SK-N-SH (cell line): ENCODE measurements at regions not wholly inside any gene's neighbourhood (a gene's known extent, or its start where the extent isn't known, plus 50 kb on each side); places are given as distances from the start of the nearest gene placed in this dataset.

ENCODE experiments used
- CTCF ChIA-PET: fragments of 300-600, 350-600 bp; formaldehyde crosslinking; extraction: SDS; loops from one replicate; lab custom pipeline; 2021; lab: Yijun Ruan, JAX
- POLR2A ChIA-PET: fragments of 350-600 bp; sonication (Branson Sonifier 250); formaldehyde crosslinking; extraction: SDS; loops from one replicate; lab custom pipeline; 2020; ENCODE audit warnings: antibody characterized with exemption, inconsistent platforms; lab: Yijun Ruan, JAX
- DNase-seq: peaks from one replicate; pipeline ENCODE4 v3.0.0; 2012
- H2AFZ ChIP-seq: fragments of 200-600 bp; sonication (generic); 2 replicates; pipeline ENCODE4 v1.8.1; 2016; ENCODE audit warnings: antibody characterized with exemption, mild to moderate bottlenecking, low read depth
- H3F3A ChIP-seq: fragments of 200-600 bp; sonication (generic); replicated peaks from 2 replicates; pipeline ENCODE3; 2016; ENCODE audit warnings: antibody characterized with exemption, mild to moderate bottlenecking; ENCODE audit not compliant: insufficient read depth
- H3K27ac ChIP-seq, 2 experiments: fragments of 200-500 bp in 1 of 2; fragments of 200-600 bp in 1 of 2; sonication (Bioruptor generic) in 1 of 2; sonication (generic), shearing (Covaris generic) in 1 of 2; 2 replicates each; pipeline versions ENCODE4 v1.5.1 to v1.6.1; 2014 to 2016; ENCODE audit warnings: low read depth in 2 of 2, inconsistent platforms in 1 of 2, low read length in 1 of 2, mild to moderate bottlenecking in 1 of 2, mixed read lengths in 1 of 2
- H3K27me3 ChIP-seq: fragments of 200-600 bp; sonication (generic), shearing (Covaris generic); 2 replicates; pipeline ENCODE4 v1.6.1; 2016; ENCODE audit warnings: mixed run types; ENCODE audit not compliant: insufficient read depth
- H3K36me3 ChIP-seq, 2 experiments: fragments of 200-500 bp in 1 of 2; fragments of 200-600 bp in 1 of 2; sonication (Bioruptor generic) in 1 of 2; sonication (generic) in 1 of 2; replicated peaks in 1 of 2; 2 replicates each; pipeline versions ENCODE3 to v1.5.1; 2014 to 2016; ENCODE audit warnings: low read length in 1 of 2, mild to moderate bottlenecking in 1 of 2; ENCODE audit not compliant: insufficient read depth in 2 of 2, control insufficient read depth in 1 of 2
- H3K4me1 ChIP-seq, 2 experiments: fragments of 200-500 bp in 1 of 2; fragments of 200-600 bp in 1 of 2; sonication (Bioruptor generic) in 1 of 2; sonication (generic), shearing (Covaris generic) in 1 of 2; 2 replicates each; pipeline versions ENCODE4 v1.5.1 to v1.6.1; 2014 to 2016; ENCODE audit warnings: low read depth in 1 of 2, low read length in 1 of 2, mixed run types in 1 of 2; ENCODE audit not compliant: insufficient read depth in 2 of 2, control insufficient read depth in 1 of 2
- H3K4me2 ChIP-seq: fragments of 200-600 bp; sonication (generic), shearing (Covaris generic); 2 replicates; pipeline ENCODE4 v1.6.1; 2017; ENCODE audit warnings: mixed run types
- H3K4me3 ChIP-seq, 2 experiments: fragments of 200-500 bp in 1 of 2; fragments of 200-600 bp in 1 of 2; sonication (Bioruptor generic) in 1 of 2; sonication (generic), shearing (Covaris generic) in 1 of 2; 2 replicates each; pipeline versions ENCODE4 v1.5.1 to v1.8.1; 2014 to 2016; ENCODE audit warnings: low read depth in 2 of 2, inconsistent platforms in 1 of 2, low read length in 1 of 2, mild to moderate bottlenecking in 1 of 2, mixed read lengths in 1 of 2, moderate library complexity in 1 of 2
- H3K79me2 ChIP-seq: fragments of 200-600 bp; sonication (generic); 2 replicates; pipeline ENCODE4 v1.8.1; 2017; ENCODE audit warnings: mild to moderate bottlenecking; ENCODE audit not compliant: insufficient read depth
- H3K9ac ChIP-seq: fragments of 200-600 bp; sonication (generic); 2 replicates; pipeline ENCODE4 v1.6.1; 2017; ENCODE audit warnings: mixed run types
- H3K9me2 ChIP-seq: fragments of 200-600 bp; sonication (generic); 2 replicates; pipeline ENCODE4 v1.6.1; 2017; ENCODE audit warnings: mixed run types
- H3K9me3 ChIP-seq: fragments of 200-600 bp; sonication (generic); 2 replicates; pipeline ENCODE4 v1.6.1; 2017; ENCODE audit warnings: mixed run types, mild to moderate bottlenecking, moderate library complexity
- H4K20me1 ChIP-seq: fragments of 200-600 bp; sonication (generic); 2 replicates; pipeline ENCODE4 v1.6.1; 2017; ENCODE audit warnings: mild to moderate bottlenecking, mixed run types; ENCODE audit not compliant: insufficient read depth
- FOSL2 ChIP-seq: IDR thresholded peaks from 2 replicates; pipeline ENCODE4 v1.4.0; 2012; ENCODE audit warnings: low read depth, mild to moderate bottlenecking, moderate library complexity, borderline replicate concordance
- FOXM1 ChIP-seq: IDR thresholded peaks from 2 replicates; pipeline ENCODE4 v1.4.0; 2012; ENCODE audit warnings: low read depth, mild to moderate bottlenecking
- GABPA ChIP-seq: IDR thresholded peaks from 2 replicates; pipeline ENCODE4 v1.4.0; 2012; ENCODE audit warnings: low read depth, mild to moderate bottlenecking
- GATA2 ChIP-seq: sonication (generic); formaldehyde crosslinking; IDR thresholded peaks from 2 replicates; pipeline ENCODE4 v1.5.0; 2020; ENCODE audit warnings: mild to moderate bottlenecking, missing genetic modification reagents
- NFIC ChIP-seq: IDR thresholded peaks from 2 replicates; pipeline ENCODE4 v1.4.0; 2012; ENCODE audit warnings: borderline replicate concordance
- POLR2AphosphoS5 ChIP-seq: IDR thresholded peaks from 2 replicates; pipeline ENCODE4 v1.6.1; 2012; ENCODE audit warnings: low read depth, low read length
- RCOR1 ChIP-seq: fragments of 150-350 bp; IDR thresholded peaks from 2 replicates; pipeline ENCODE4 v1.6.1; 2017; ENCODE audit warnings: antibody characterized with exemption, low read length
- RXRA ChIP-seq: IDR thresholded peaks from 2 replicates; pipeline ENCODE4 v1.4.0; 2012; ENCODE audit warnings: low read depth, mild to moderate bottlenecking, borderline replicate concordance
- SMC3 ChIP-seq: IDR thresholded peaks from 2 replicates; pipeline ENCODE4 v1.6.1; 2012; ENCODE audit warnings: low read depth, low read length, improper control_type of control experiment
- USF1 ChIP-seq: IDR thresholded peaks from 2 replicates; pipeline ENCODE4 v1.4.0; 2012; ENCODE audit warnings: low read depth, borderline replicate concordance
- ZBTB33 ChIP-seq: IDR thresholded peaks from 2 replicates; pipeline ENCODE4 v1.4.0; 2012; ENCODE audit warnings: low read depth, borderline replicate concordance
- WGBS: methylation state at CpG from one replicate; pipeline ENCODE4 v1.1.6; 2017; ENCODE audit warnings: low lambda C conversion rate; 5-methylcytosine and 5-hydroxymethylcytosine counted together
- TF ChIP-seq, protein P1 (sequence below): fragments of 150-350 bp; IDR thresholded peaks from 2 replicates; pipeline ENCODE4 v1.6.1; 2016; ENCODE audit warnings: mild to moderate bottlenecking, low read depth, low read length
- TF ChIP-seq, protein P2 (sequence below): IDR thresholded peaks from 2 replicates; pipeline ENCODE4; 2012
- TF ChIP-seq, protein P3 (sequence below): fragments of 200-600 bp; sonication (generic); IDR thresholded peaks from 2 replicates; pipeline ENCODE4 v1.6.1; 2017; ENCODE audit warnings: antibody characterized with exemption, mild to moderate bottlenecking, moderate library complexity
- TF ChIP-seq, protein P4 (sequence below): fragments of 150-350 bp; IDR thresholded peaks from 2 replicates; pipeline ENCODE4 v1.6.1; 2017; ENCODE audit warnings: antibody characterized with exemption, low read length, low read depth, borderline replicate concordance

- no peaks in the 10 kb centered on the region for H3K9me2 ChIP-seq
- H3K9ac ChIP-seq = no peak overlapping the region
- ChIA-PET POLR2A (no interaction called here), CTCF (interaction anchor here (1.1 to 2.1 kb wide), 3 partner anchors 12 to 20 kb away, joined by 3 to 8 read pairs (median 3); no protein-coding TSS in a partner anchor)
- no peak overlapping the region for H3K4me2 ChIP-seq
- no peak for DNase-seq
- no peaks in the 10 kb centered on the region for H3K9me3 ChIP-seq
- H2AFZ ChIP-seq = no peak overlapping the region
- peaks cover 0 to 2% of the 10 kb centered on the region in 2 experiments; a peak in 1 of 4 replicates for H3K4me1 ChIP-seq
- H3F3A ChIP-seq = no peaks in the 10 kb centered on the region
- H4K20me1 ChIP-seq = no peaks in the 10 kb centered on the region
- no peak overlapping the region for H3K4me3 ChIP-seq
- no peaks in the 10 kb centered on the region for H3K36me3 ChIP-seq
- H3K79me2 ChIP-seq = no peaks in the 10 kb centered on the region
- no peaks in the 10 kb centered on the region for H3K27me3 ChIP-seq
- no peak overlapping the region for H3K27ac ChIP-seq
- WGBS = 62% methylated on average over 3 of the region's 3 CpGs
- TF ChIP-seq POLR2AphosphoS5 (no peak), FOSL2 (no peak), RXRA (no peak), GATA2 (CRISPR knock-in tag) (no peak), ZBTB33 (no peak)
- TF ChIP-seq, protein P1, sequence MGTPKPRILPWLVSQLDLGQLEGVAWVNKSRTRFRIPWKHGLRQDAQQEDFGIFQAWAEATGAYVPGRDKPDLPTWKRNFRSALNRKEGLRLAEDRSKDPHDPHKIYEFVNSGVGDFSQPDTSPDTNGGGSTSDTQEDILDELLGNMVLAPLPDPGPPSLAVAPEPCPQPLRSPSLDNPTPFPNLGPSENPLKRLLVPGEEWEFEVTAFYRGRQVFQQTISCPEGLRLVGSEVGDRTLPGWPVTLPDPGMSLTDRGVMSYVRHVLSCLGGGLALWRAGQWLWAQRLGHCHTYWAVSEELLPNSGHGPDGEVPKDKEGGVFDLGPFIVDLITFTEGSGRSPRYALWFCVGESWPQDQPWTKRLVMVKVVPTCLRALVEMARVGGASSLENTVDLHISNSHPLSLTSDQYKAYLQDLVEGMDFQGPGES = no peak
Measured at GRCh38 chr18:25843791-25844190, 246.6 kb downstream of the SS18 start.

DNA sequence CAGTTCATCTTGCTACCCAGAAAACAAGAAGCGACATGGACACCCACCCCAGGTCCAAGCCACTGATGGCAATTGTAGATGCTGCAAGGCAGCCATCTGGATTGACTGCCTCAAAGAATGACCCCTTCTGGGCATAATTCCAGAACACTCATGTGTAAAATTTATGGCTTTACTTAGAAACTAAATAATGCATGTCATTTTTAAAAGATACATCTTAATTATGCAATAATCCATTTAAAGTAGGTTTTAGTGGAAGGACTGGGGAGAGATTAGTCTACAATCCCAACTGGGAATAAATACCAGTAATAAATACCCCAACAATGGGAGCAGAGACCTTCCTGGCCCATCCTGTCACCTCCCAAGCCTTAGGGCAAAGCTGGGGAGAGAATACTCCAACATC lies 247.7 kb downstream of the SS18 start:
- Histone ChIP-seq H3K27me3 (no peaks in the 10 kb centered on the region), H3K4me3 (no peak overlapping the region), H3K79me2 (no peaks in the 10 kb centered on the region), H3K9me3 (no peaks in the 10 kb centered on the region), H3K9ac (no peak overlapping the region), H3K36me3 (no peaks in the 10 kb centered on the region), H4K20me1 (no peaks in the 10 kb centered on the region), H3K4me2 (no peak overlapping the region), H3K27ac (no peak overlapping the region), H3F3A (no peaks in the 10 kb centered on the region), H3K4me1 (peaks cover 0 to 2% of the 10 kb centered on the region in 2 experiments; a peak in 1 of 4 replicates), H3K9me2 (no peaks in the 10 kb centered on the region), H2AFZ (no peak overlapping the region)
- 0% methylated on average over 1 of the region's 1 CpG for WGBS
- ChIA-PET POLR2A (no interaction called here), CTCF (interaction anchor here (2.1 kb wide), 1 partner anchor 11 kb away, joined by 8 read pairs; no protein-coding TSS in a partner anchor)
- no peak for DNase-seq
- no peak for TF ChIP-seq GABPA
- TF ChIP-seq RCOR1 = no peak
- TF ChIP-seq, protein P2, sequence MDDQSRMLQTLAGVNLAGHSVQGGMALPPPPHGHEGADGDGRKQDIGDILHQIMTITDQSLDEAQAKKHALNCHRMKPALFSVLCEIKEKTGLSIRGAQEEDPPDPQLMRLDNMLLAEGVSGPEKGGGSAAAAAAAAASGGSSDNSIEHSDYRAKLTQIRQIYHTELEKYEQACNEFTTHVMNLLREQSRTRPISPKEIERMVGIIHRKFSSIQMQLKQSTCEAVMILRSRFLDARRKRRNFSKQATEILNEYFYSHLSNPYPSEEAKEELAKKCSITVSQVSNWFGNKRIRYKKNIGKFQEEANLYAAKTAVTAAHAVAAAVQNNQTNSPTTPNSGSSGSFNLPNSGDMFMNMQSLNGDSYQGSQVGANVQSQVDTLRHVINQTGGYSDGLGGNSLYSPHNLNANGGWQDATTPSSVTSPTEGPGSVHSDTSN = no peak
- no peak for TF ChIP-seq USF1
- no peak for TF ChIP-seq SMC3
- TF ChIP-seq, protein P3, sequence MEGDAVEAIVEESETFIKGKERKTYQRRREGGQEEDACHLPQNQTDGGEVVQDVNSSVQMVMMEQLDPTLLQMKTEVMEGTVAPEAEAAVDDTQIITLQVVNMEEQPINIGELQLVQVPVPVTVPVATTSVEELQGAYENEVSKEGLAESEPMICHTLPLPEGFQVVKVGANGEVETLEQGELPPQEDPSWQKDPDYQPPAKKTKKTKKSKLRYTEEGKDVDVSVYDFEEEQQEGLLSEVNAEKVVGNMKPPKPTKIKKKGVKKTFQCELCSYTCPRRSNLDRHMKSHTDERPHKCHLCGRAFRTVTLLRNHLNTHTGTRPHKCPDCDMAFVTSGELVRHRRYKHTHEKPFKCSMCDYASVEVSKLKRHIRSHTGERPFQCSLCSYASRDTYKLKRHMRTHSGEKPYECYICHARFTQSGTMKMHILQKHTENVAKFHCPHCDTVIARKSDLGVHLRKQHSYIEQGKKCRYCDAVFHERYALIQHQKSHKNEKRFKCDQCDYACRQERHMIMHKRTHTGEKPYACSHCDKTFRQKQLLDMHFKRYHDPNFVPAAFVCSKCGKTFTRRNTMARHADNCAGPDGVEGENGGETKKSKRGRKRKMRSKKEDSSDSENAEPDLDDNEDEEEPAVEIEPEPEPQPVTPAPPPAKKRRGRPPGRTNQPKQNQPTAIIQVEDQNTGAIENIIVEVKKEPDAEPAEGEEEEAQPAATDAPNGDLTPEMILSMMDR = no peak
- TF ChIP-seq NFIC = no peak
- TF ChIP-seq ZBTB33 = no peak
- TF ChIP-seq, protein P4, sequence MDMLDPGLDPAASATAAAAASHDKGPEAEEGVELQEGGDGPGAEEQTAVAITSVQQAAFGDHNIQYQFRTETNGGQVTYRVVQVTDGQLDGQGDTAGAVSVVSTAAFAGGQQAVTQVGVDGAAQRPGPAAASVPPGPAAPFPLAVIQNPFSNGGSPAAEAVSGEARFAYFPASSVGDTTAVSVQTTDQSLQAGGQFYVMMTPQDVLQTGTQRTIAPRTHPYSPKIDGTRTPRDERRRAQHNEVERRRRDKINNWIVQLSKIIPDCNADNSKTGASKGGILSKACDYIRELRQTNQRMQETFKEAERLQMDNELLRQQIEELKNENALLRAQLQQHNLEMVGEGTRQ = no peak
- TF ChIP-seq FOXM1 = no peak
- no peak for TF ChIP-seq FOSL2
- TF ChIP-seq, protein P1 = no peak
